Endothelial cell of hepatic sinusoid (primary cell): ENCODE measurements at regions not wholly inside any gene's neighbourhood (a gene's known extent, or its start where the extent isn't known, plus 50 kb on each side); places are given as distances from the start of the nearest gene placed in this dataset.
"Not testable (repeated sequence)": the region's sequence is repeated elsewhere in the genome, so short reads cannot be mapped to it uniquely, and the experiment has no call there.

ENCODE experiments used
- in situ Hi-C: cut with HindIII; loops from 2 replicates; pipeline ENCODE4 v1.10.0; 2017; ENCODE audit warnings: low sequenced_read_pairs

- in situ Hi-C loops = no loop called here
These were observed 51.8 kb upstream of the PMAIP1 start for GRCh38 chr18:59848002-59848401.

GRCh38 chr18:59847491-59847846, 52.3 kb upstream of the PMAIP1 start:
- in situ Hi-C loops = not testable (repeated sequence)

- in situ Hi-C loops = no loop called here
These were observed 52.8 kb upstream of the PMAIP1 start for GRCh38 chr18:59846814-59847490.

GRCh38 chr18:59842947-59843346, 56.8 kb upstream of the PMAIP1 start:
- in situ Hi-C loops = no loop called here

- in situ Hi-C loops = no loop called here
These were observed 59.7 kb upstream of the PMAIP1 start for GRCh38 chr18:59839931-59840685.

- in situ Hi-C loops = no loop called here
These were observed 60.5 kb upstream of the PMAIP1 start for GRCh38 chr18:59839246-59839645.

GRCh38 chr18:59837586-59837985, 62.2 kb upstream of the PMAIP1 start:
- in situ Hi-C loops = no loop called here

- in situ Hi-C loops = no loop called here
These were observed 64.0 kb upstream of the PMAIP1 start for GRCh38 chr18:59835605-59836379.

- in situ Hi-C loops = no loop called here
These were observed 65.5 kb upstream of the PMAIP1 start for GRCh38 chr18:59834267-59834666.

GRCh38 chr18:59833785-59834184, 66.0 kb upstream of the PMAIP1 start:
- in situ Hi-C loops = no loop called here

GRCh38 chr18:59823596-59824195, 76.1 kb upstream of the PMAIP1 start:
- in situ Hi-C loops = loop anchor here (5.0 kb wide), 1 partner anchor 59 kb away; no protein-coding TSS in a partner anchor

GRCh38 chr18:59822612-59823550, 76.9 kb upstream of the PMAIP1 start:
- in situ Hi-C loops = loop anchor here (5.0 kb wide), 1 partner anchor 59 kb away; no protein-coding TSS in a partner anchor

- in situ Hi-C loops = loop anchor here (5.0 kb wide), 1 partner anchor 60 kb away; no protein-coding TSS in a partner anchor
These were observed 77.8 kb upstream of the PMAIP1 start for GRCh38 chr18:59821983-59822382.

- in situ Hi-C loops = loop anchor here (5.0 kb wide), 1 partner anchor 62 kb away; no protein-coding TSS in a partner anchor
These were observed 79.1 kb upstream of the PMAIP1 start for GRCh38 chr18:59820663-59821062.

GRCh38 chr18:59818769-59819168, 81.0 kb upstream of the PMAIP1 start:
- in situ Hi-C loops = no loop called here

GRCh38 chr18:59814891-59815290, 84.9 kb upstream of the PMAIP1 start:
- in situ Hi-C loops = no loop called here

- in situ Hi-C loops = no loop called here
These were observed 85.9 kb upstream of the PMAIP1 start for GRCh38 chr18:59813942-59814341.

- in situ Hi-C loops = no loop called here
These were observed 88.9 kb upstream of the PMAIP1 start for GRCh38 chr18:59810735-59811520.

- in situ Hi-C loops = no loop called here
These were observed 89.6 kb upstream of the PMAIP1 start for GRCh38 chr18:59810183-59810582.
